Activated gamma-delta T cell treated with anti-CD3 and anti-CD28 coated beads, Interleukin-2, amount 50 U/mL, for 16 hours (primary cell): ENCODE measurements at regions not wholly inside any gene's neighbourhood (a gene's known extent, or its start where the extent isn't known, plus 50 kb on each side); places are given as distances from the start of the nearest gene placed in this dataset.

Experiments used
- DNase-seq: peaks from one replicate; pipeline ENCODE4 v3.0.0-alpha.2; 2020; ENCODE audit warnings: low read depth

DNA sequence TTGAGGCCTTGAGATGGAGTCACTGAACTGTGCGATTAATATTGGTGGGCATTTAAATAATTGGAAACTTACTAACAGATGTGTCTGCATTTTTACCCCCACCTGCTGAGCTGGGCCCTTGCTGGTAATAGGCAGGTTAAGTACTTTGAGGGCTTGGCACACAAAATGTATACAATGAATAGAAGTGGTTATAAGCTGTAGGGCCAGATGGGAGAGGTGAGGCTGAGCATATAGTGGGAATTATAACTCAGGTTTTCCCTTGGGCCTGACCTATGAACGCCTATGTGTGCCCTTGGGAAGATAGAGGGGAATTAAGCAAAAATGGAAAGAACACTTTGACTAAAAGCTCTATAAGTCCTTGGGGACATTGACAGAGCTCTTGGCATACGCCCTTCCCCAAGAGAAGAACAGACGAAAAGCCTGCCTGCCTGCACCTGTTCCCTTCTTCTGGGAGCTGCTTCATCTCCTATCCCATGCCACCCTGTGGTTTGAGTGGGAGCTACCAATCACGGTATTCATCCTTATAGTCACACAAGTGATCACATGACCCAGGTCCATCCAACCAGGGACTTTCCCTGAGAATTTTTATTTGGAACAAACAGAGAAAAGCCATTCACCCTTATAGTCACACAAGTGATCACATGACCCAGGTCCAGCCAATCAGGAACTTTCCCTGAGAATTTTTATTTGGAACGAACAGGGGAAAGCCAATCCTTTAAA, 260.7 kb upstream of the CSF3R start:
- no peak for DNase-seq

DNA sequence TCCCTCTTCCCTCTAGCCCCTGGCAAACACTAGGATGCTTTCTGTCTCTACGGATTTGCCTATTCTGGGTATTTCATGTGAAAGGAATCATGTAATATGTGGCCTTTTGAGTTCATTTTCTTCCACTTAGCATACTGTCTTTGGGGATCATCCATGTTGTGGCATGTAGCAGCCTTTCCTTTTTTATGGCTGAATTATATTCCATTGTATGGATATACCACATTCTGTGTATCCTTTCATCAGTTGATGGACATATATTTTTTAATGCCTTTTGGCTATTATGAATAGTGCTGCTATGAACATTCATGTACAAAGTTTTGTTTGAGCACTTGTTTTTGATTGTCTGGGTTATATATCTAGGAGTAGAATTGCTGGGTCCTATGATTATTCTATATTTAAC, 258.4 kb upstream of the CSF3R start:
- no peak for DNase-seq

- no peak for DNase-seq
Observed at GRCh38 chr1:36740446-36740845, 257.7 kb upstream of the CSF3R start.

- no peak for DNase-seq
Observed at GRCh38 chr1:36739703-36740289, 257.1 kb upstream of the CSF3R start.

GRCh38 chr1:36738245-36738644, 255.5 kb upstream of the CSF3R start:
- DNase-seq: no peak

GRCh38 chr1:36737767-36738166, 255.1 kb upstream of the CSF3R start:
- DNase-seq: no peak

DNA sequence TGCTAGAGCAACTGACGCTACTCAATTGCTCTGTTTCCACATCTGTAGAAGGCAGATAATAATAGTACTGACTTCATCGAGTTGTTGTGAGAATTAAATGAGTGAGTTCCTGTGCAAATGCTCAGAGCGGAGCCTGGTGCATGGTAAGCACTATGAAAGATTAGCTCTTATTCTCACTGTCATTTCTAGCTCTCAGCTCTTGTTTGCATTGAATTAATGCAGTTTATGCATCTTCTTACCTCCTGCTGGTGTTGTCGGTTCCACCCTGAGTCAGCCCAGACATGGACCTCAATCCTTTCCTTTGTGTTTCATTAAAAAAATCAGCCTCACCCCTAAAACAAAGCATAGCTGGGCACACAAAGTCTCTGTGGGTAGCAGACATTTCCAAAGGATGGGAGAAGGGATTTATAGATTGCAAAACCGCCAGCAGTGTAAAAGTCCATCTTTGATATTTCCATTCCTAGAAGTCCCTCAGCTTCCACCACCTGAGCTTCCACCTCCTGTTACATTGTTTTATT, 254.4 kb upstream of the CSF3R start:
- DNase-seq: no peak

DNA sequence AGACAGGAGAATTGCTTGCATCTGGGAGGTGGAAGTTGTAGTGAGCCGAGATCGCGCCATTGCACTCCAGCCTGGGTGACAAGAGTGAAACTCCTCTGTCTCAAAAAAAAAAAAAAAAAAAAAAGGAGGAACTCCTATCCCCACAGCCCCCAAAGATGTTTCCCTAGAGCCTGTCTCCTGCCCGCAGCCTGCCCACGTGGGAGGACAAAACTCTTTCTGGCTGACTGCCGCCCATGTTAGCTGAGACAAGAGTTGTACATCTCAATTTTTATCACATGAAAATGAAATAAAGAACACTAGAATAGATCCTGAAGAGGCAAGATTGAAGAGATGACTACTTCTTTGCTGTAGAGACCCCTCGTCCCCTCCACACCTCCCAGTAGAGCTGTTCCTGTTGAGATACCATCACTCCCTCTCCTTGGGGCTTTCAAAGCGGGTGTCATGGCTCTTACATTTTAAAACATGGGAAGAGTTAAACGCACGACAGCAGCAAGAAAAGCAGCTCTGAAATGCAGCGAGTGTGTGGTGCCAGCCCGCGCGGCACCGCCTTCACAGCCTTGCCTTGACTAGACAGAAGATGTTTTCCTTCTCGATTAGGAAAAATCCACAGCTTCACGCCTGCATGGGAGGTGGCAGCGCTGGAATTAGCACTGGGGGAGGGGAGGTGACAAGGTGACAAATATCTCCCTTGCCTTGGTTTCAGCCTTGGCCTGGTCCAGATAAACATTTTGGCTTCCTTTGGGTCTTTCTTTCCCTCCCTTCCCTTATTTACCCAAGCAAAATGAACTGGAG, 253.4 kb upstream of the CSF3R start:
- no peak for DNase-seq

DNA sequence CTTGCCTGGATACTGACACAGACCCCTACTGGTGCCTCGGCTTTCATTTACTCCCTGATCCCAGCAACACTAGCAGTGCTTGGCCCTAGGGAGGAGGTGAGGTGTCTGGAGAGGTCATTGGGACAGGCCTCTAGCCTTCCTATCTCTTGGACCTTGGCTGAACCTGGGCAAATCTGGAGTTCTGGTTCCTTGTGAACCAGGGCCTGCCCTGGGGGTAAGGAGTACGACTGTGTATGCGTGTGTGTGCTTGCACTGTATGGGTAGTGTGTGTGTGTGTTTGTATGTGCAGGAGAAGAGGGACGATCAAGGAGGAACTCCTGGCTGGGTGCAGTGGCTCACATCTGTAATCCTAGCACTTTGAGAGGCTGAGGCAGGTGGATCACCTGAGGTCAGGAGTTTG, 252.7 kb upstream of the CSF3R start:
- DNase-seq: no peak

- DNase-seq: no peak
Observed at GRCh38 chr1:36734356-36734755, 251.6 kb upstream of the CSF3R start.

DNA sequence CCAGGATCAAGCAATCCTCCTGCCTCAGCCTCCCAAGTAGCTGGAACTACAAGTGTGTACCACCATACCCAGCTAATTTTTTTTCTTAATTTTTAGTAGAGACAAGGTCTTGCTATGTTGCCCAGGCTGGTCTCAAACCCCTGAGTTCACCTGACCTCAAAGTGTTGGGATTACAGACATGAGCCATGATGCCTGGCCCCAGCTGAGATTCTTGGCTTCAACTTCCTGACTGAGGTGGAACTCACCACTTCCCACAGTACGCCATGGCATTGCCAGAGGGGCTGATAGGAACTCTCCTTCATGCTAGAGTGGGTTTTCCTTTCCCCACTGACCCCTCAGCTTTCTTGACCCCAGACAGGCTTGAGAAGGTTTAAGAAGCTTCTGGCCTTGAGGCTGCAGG, 251.0 kb upstream of the CSF3R start:
- no peak for DNase-seq

- no peak for DNase-seq
Observed at GRCh38 chr1:36732015-36732356, 249.3 kb upstream of the CSF3R start.

GRCh38 chr1:36731226-36732014, 248.7 kb upstream of the CSF3R start:
- DNase-seq: no peak

DNA sequence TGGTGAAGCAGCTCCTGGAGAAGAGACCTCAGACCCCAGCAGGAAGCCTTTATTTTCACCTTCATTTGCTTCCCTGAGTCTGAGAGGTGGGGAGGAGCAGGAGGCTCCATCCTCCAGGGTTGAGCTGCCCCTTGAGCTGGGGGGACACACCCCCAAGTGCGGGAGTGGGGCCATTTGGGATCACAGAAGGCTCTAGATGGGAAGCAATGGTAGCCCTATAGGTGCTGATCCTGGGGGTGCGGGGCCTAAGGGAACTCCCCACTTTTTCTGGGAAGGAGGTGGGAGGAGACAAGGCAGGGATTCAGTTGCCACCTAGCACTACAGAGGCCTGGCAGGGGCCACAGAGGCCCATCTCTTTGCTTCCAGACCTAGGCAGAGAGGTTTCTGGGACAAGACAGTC, 247.9 kb upstream of the CSF3R start:
- DNase-seq: no peak

- no peak for DNase-seq
Observed at GRCh38 chr1:36729716-36730510, 247.2 kb upstream of the CSF3R start.

- no peak for DNase-seq
Observed at GRCh38 chr1:36729289-36729688, 246.6 kb upstream of the CSF3R start.

- no peak for DNase-seq
Observed at GRCh38 chr1:36728846-36729245, 246.1 kb upstream of the CSF3R start.

- no peak for DNase-seq
Observed at GRCh38 chr1:36728051-36728450, 245.3 kb upstream of the CSF3R start.

DNA sequence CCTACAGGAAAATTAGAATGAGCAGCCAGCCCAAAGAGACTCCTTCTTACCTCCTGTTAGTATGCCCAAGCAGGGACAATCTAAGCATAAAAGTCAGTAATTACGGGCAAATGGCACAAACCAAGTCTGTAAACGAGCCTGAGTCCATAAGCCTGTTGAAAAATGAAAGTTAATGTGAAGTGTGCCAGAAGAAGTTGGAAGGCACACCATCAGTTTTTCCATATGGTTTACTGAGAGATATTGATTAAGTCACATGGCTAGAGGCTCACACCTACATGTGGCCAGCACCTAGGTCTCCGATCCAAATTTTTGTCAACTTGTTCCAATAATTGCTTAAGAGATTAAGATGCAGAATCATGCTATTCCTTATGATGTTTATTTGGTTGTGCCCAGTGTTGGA, 242.4 kb upstream of the CSF3R start:
- no peak for DNase-seq

DNA sequence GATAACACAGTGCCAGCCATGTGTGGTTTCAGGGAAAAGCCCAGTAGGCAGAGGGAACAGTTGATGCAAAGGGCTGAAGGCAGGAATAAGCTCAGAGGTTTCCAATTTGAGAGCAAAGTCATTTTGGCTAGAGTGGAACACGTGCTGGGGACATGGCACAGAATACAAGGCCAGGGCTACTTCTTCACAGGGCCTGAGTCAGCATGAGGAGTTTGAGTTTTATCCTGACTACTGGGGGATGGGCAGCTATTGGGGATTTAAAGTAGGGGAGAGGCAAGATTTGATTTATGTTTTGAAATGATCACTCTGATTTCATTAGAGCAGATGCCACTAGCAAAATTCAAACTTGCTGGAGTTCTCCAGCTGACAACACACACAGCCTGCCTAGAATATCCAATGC, 241.1 kb upstream of the CSF3R start:
- no peak for DNase-seq

- DNase-seq: no peak
Observed at GRCh38 chr1:36722871-36723270, 240.2 kb upstream of the CSF3R start.

GRCh38 chr1:36721261-36721660, 238.5 kb upstream of the CSF3R start:
- DNase-seq: no peak
